ENCODE measurements at regions not wholly inside any gene's neighbourhood (a gene's known extent, or its start where the extent isn't known, plus 50 kb on each side); places are given as distances from the start of the nearest gene placed in this dataset.

DNA sequence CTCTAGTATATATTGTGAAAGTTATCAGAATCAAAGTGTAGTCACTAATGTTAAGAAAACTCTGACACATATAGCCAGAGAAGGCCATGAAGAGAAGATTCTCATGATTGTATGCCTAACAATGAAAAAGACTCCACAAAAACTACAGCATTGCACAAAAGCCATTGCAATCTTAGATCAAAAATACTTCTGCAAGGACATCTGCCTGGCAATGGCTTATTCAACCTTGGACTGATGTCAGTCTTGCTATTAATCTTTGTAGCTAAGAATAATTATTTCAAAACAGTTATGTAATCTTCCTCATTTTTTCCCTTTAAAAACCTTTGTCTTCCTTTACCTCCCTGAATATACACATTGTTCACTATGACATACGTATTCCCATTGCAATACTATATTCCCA lies 55.3 kb upstream of the SLC36A4 start:
- TF ChIP-seq, protein P1, sequence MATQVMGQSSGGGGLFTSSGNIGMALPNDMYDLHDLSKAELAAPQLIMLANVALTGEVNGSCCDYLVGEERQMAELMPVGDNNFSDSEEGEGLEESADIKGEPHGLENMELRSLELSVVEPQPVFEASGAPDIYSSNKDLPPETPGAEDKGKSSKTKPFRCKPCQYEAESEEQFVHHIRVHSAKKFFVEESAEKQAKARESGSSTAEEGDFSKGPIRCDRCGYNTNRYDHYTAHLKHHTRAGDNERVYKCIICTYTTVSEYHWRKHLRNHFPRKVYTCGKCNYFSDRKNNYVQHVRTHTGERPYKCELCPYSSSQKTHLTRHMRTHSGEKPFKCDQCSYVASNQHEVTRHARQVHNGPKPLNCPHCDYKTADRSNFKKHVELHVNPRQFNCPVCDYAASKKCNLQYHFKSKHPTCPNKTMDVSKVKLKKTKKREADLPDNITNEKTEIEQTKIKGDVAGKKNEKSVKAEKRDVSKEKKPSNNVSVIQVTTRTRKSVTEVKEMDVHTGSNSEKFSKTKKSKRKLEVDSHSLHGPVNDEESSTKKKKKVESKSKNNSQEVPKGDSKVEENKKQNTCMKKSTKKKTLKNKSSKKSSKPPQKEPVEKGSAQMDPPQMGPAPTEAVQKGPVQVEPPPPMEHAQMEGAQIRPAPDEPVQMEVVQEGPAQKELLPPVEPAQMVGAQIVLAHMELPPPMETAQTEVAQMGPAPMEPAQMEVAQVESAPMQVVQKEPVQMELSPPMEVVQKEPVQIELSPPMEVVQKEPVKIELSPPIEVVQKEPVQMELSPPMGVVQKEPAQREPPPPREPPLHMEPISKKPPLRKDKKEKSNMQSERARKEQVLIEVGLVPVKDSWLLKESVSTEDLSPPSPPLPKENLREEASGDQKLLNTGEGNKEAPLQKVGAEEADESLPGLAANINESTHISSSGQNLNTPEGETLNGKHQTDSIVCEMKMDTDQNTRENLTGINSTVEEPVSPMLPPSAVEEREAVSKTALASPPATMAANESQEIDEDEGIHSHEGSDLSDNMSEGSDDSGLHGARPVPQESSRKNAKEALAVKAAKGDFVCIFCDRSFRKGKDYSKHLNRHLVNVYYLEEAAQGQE (IDR thresholded peaks at IDR 0.05; ENCODE audit: low read depth): no peak
- TF ChIP-seq EP300 (IDR thresholded peaks at IDR 0.05; ENCODE audit: borderline replicate concordance) (no peak), RAD21 (IDR thresholded peaks at IDR 0.05; ENCODE audit: low read depth) (no peak), CREB1 (IDR thresholded peaks at IDR 0.05; ENCODE audit: low read depth) (no peak), YY1 (IDR thresholded peaks at IDR 0.05; ENCODE audit: low read depth) (no peak), FOXM1 (IDR thresholded peaks at IDR 0.05; ENCODE audit: borderline replicate concordance, low read depth) (no peak), TAF1 (IDR thresholded peaks at IDR 0.05; ENCODE audit: low read depth) (no peak), ZBTB7A (IDR thresholded peaks at IDR 0.05; ENCODE audit: low read depth) (no peak), CEBPB (IDR thresholded peaks at IDR 0.05) (no peak), TCF12 (IDR thresholded peaks at IDR 0.05; ENCODE audit: low read depth) (no peak), NFIC (IDR thresholded peaks at IDR 0.05) (no peak), TEAD4 (IDR thresholded peaks at IDR 0.05) (no peak)
- TF ChIP-seq, protein P2, sequence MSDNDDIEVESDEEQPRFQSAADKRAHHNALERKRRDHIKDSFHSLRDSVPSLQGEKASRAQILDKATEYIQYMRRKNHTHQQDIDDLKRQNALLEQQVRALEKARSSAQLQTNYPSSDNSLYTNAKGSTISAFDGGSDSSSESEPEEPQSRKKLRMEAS (IDR thresholded peaks at IDR 0.05): no peak

DNA sequence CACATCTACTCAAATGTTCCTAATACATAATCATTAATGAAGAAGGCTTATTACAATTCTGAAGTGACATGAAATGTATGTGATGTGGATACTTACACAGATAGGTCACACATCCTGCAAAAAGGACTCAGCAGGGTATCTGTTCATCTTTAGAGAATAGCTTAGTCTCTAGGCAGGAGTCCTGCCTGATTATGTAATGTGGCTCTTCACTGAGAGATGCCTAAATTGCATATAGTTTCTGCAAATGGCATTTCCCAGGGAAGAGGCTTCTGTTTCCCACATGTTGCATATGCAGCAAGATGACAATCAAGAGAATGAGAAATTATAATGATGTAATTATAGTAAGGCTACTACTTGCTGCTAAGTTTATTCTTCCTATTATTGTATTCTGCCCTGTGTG lies 58.8 kb upstream of the SLC36A4 start:
- TF ChIP-seq TEAD4 (IDR thresholded peaks at IDR 0.05) (no peak), CEBPB (IDR thresholded peaks at IDR 0.05) (no peak), TAF1 (IDR thresholded peaks at IDR 0.05; ENCODE audit: low read depth) (no peak), RAD21 (IDR thresholded peaks at IDR 0.05; ENCODE audit: low read depth) (no peak), ZBTB7A (IDR thresholded peaks at IDR 0.05; ENCODE audit: low read depth) (no peak), YY1 (IDR thresholded peaks at IDR 0.05; ENCODE audit: low read depth) (no peak), EGR1 (IDR thresholded peaks at IDR 0.05) (no peak), FOXM1 (IDR thresholded peaks at IDR 0.05; ENCODE audit: borderline replicate concordance, low read depth) (no peak), NFIC (IDR thresholded peaks at IDR 0.05) (no peak)
- TF ChIP-seq, protein P3, sequence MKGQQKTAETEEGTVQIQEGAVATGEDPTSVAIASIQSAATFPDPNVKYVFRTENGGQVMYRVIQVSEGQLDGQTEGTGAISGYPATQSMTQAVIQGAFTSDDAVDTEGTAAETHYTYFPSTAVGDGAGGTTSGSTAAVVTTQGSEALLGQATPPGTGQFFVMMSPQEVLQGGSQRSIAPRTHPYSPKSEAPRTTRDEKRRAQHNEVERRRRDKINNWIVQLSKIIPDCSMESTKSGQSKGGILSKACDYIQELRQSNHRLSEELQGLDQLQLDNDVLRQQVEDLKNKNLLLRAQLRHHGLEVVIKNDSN (IDR thresholded peaks at IDR 0.05): no peak

DNA sequence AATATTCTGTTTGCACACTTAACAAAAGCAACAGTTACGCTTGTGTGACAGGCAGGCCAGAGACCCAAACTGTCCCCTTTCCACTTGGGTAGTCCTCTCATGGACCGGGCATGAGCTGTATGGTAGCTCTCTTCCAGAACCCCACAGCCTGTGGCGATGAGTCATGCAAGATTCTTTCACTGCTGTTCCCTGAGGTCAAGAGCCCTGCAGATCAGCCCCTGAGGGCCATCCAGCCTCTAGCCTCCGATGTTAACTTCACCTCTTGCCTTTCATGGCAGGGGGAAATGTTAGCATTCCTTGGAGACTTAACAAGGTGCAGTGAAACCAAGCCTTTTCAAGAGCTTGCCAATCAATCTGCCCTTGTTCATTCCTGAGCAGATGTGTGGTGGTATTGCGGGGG lies 63.2 kb upstream of the DEUP1 start:
- no peak for TF ChIP-seq CREB1 (IDR thresholded peaks at IDR 0.05; ENCODE audit: low read depth)
- no peak for TF ChIP-seq ZBTB7A (IDR thresholded peaks at IDR 0.05; ENCODE audit: low read depth)

DNA sequence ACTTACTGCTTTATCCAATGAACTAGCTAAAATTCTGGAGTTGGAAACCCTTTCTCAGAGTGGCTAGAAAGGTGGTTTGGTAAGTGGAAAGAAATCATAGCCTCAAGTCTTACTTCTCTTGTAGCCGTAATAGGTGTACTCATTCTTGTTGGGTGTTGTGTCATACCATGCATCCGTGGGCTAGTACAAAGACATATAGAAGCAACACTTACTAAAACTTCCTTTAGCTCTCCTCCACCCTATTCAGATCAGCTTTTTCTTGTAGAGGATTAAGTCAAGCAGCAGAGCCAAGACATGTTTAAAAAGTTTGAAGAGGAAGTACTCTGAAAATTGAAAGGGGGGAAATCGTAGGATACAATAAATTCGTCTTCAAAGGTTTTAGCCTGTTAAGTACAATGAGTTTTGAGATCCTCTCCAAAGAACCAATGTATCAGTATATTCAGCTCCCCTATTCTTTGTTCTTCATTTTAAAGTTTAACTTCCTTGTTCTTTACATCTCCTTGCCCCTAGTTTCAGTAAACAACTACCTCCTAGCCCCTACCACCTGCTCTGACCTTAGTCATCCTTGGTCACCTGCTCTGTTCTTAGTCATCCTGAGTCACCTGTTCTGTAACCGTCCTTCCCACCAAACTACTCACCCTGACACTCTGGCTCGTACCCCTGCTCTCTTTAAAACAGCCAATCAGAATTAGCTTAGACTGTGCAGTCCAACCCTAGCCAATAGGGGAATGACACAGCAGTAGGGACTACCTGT lies 62.1 kb upstream of the DEUP1 start:
- no peak for TF ChIP-seq CEBPB (IDR thresholded peaks at IDR 0.05)
- TF ChIP-seq, protein P2 (IDR thresholded peaks at IDR 0.05): no peak
- TF ChIP-seq CREB1 (IDR thresholded peaks at IDR 0.05; ENCODE audit: low read depth): no peak
- TF ChIP-seq TEAD4 (IDR thresholded peaks at IDR 0.05): no peak
- TF ChIP-seq, protein P1 (IDR thresholded peaks at IDR 0.05; ENCODE audit: low read depth): no peak
- TF ChIP-seq TAF1 (IDR thresholded peaks at IDR 0.05; ENCODE audit: low read depth): no peak
- no peak for TF ChIP-seq EP300 (IDR thresholded peaks at IDR 0.05; ENCODE audit: borderline replicate concordance)
- TF ChIP-seq YY1 (IDR thresholded peaks at IDR 0.05; ENCODE audit: low read depth): no peak
- no peak for TF ChIP-seq TCF12 (IDR thresholded peaks at IDR 0.05; ENCODE audit: low read depth)
- TF ChIP-seq FOXM1 (IDR thresholded peaks at IDR 0.05; ENCODE audit: borderline replicate concordance, low read depth): no peak
- TF ChIP-seq, protein P3 (IDR thresholded peaks at IDR 0.05): no peak
- TF ChIP-seq RAD21 (IDR thresholded peaks at IDR 0.05; ENCODE audit: low read depth): no peak
- TF ChIP-seq NFIC (IDR thresholded peaks at IDR 0.05): no peak
- no peak for TF ChIP-seq EGR1 (IDR thresholded peaks at IDR 0.05)

DNA sequence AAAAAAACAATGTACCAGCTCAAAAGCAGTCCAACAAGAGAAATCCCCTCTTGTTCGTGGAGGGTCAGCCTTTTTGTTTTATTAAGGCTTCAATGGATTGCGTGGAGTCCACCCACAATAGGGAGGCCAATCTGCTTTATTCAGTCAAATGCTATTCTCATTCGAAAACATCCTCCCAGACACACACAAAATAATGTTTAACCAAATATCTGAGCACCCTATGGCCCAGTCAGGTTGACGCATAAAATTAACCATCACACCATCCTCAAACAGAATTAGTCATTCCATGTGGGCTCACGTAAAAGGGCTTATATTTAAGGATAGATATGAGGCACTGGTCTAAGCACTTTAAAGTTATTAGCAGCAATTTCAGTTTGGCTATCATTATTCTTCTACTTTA lies 58.9 kb upstream of the DEUP1 start:
- no peak for TF ChIP-seq NFIC (IDR thresholded peaks at IDR 0.05)
- no peak for TF ChIP-seq CREB1 (IDR thresholded peaks at IDR 0.05; ENCODE audit: low read depth)
- TF ChIP-seq ZBTB7A (IDR thresholded peaks at IDR 0.05; ENCODE audit: low read depth): no peak
- no peak for TF ChIP-seq TAF1 (IDR thresholded peaks at IDR 0.05; ENCODE audit: low read depth)

DNA sequence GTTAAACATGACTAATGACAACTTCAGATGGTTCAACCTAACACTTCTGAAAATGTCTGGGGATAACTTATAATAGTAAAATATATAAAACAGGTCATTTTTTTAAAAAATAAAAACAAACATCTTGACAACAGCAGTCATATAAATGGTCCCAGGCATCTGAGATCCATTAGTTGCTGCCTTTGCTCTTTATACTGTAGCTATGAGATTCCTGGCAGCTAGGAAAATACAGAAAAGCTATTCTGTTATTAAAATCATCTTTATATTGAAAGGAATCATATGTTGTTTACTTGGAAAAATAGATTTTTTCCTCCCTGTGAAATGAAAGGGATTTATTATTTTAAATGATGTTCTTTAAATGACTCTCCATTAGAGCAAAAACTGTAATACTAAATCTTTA lies 55.7 kb upstream of the DEUP1 start:
- no peak for TF ChIP-seq FOXM1 (IDR thresholded peaks at IDR 0.05; ENCODE audit: borderline replicate concordance, low read depth)
- no peak for TF ChIP-seq TAF1 (IDR thresholded peaks at IDR 0.05; ENCODE audit: low read depth)
- TF ChIP-seq EGR1 (IDR thresholded peaks at IDR 0.05): no peak
- TF ChIP-seq ZBTB7A (IDR thresholded peaks at IDR 0.05; ENCODE audit: low read depth): no peak
- TF ChIP-seq, protein P1 (IDR thresholded peaks at IDR 0.05; ENCODE audit: low read depth): no peak
- no peak for TF ChIP-seq EP300 (IDR thresholded peaks at IDR 0.05; ENCODE audit: borderline replicate concordance)
- TF ChIP-seq TEAD4 (IDR thresholded peaks at IDR 0.05): no peak
- no peak for TF ChIP-seq RAD21 (IDR thresholded peaks at IDR 0.05; ENCODE audit: low read depth)
- TF ChIP-seq, protein P2 (IDR thresholded peaks at IDR 0.05): no peak
- no peak for TF ChIP-seq NFIC (IDR thresholded peaks at IDR 0.05)
- no peak for TF ChIP-seq CREB1 (IDR thresholded peaks at IDR 0.05; ENCODE audit: low read depth)
- TF ChIP-seq, protein P3 (IDR thresholded peaks at IDR 0.05): no peak
- TF ChIP-seq TCF12 (IDR thresholded peaks at IDR 0.05; ENCODE audit: low read depth): no peak
- no peak for TF ChIP-seq YY1 (IDR thresholded peaks at IDR 0.05; ENCODE audit: low read depth)
- no peak for TF ChIP-seq CEBPB (IDR thresholded peaks at IDR 0.05)
